PC-3 (cell line): ENCODE measurements at regions not wholly inside any gene's neighbourhood (a gene's known extent, or its start where the extent isn't known, plus 50 kb on each side); places are given as distances from the start of the nearest gene placed in this dataset.

ENCODE experiments used
- ATAC-seq: fragments of 200-7000 bp; cut with Tn5 transposase; 2 replicates; pipeline ENCODE4 v1.9.1; 2020; ENCODE audit warnings: mild to moderate bottlenecking, moderate library complexity
- BruUV-seq: library from RNA; stranded (reverse); fragments of 400-500 nt; replicated peaks from 2 replicates; lab custom pipeline; 2021; lab: Mats Ljungman, UMichigan
- CTCF ChIA-PET: fragments of 300-600 bp; sonication (Branson Sonifier 250); formaldehyde crosslinking; loops from one replicate; lab custom pipeline; 2022; ENCODE audit warnings: antibody characterized with exemption; lab: Charles Lee
- POLR2A ChIA-PET: fragments of 300-600 bp; sonication (Branson Sonifier 250); formaldehyde crosslinking; loops from one replicate; lab custom pipeline; 2022; ENCODE audit warnings: antibody characterized with exemption; ENCODE audit not compliant: unreplicated experiment; lab: Charles Lee
- DNase-seq: peaks from one replicate; pipeline ENCODE4 v3.0.0-alpha.2; 2015
- H2AFZ ChIP-seq: fragments of 300-600 bp; sonication (generic); 2 replicates; pipeline ENCODE4 v1.6.0; 2016; ENCODE audit warnings: antibody characterized with exemption, low read length
- H3F3A ChIP-seq: fragments of 300-600 bp; sonication (generic); one replicate; pipeline ENCODE4 v1.6.0; 2017; ENCODE audit warnings: antibody characterized with exemption, low read length, control low read depth, mild to moderate bottlenecking; ENCODE audit not compliant: unreplicated experiment
- H3K27ac ChIP-seq: fragments of 300-600 bp; sonication (generic); 2 replicates; pipeline ENCODE4 v1.5.1; 2016; ENCODE audit warnings: mild to moderate bottlenecking, low read length
- H3K27me3 ChIP-seq: fragments of 300-600 bp; sonication (generic); 2 replicates; pipeline ENCODE4 v1.6.1; 2016; ENCODE audit warnings: low read length, mixed read lengths
- H3K36me3 ChIP-seq: fragments of 300-600 bp; sonication (generic); 2 replicates; pipeline ENCODE4 v1.6.1; 2016; ENCODE audit warnings: low read depth, mixed run types, low read length, mixed read lengths
- H3K4me1 ChIP-seq: fragments of 300-600 bp; sonication (generic); 2 replicates; pipeline ENCODE4 v1.5.1; 2016; ENCODE audit warnings: low read length; ENCODE audit not compliant: insufficient read depth
- H3K4me2 ChIP-seq: fragments of 300-600 bp; sonication (generic); 2 replicates; pipeline ENCODE4 v1.6.0; 2016; ENCODE audit warnings: low read length
- H3K4me3 ChIP-seq: fragments of 300-600 bp; sonication (generic); 2 replicates; pipeline ENCODE4 v1.5.1; 2016; ENCODE audit warnings: mild to moderate bottlenecking, low read length, mixed read lengths
- H3K79me2 ChIP-seq: fragments of 300-600 bp; sonication (generic); 2 replicates; pipeline ENCODE4 v1.6.1; 2017; ENCODE audit warnings: low read length, mixed read lengths
- H3K9ac ChIP-seq: fragments of 300-600 bp; sonication (generic); 2 replicates; pipeline ENCODE4 v1.6.0; 2016; ENCODE audit warnings: mild to moderate bottlenecking, low read length
- H3K9me2 ChIP-seq: fragments of 300-600 bp; sonication (generic); replicated peaks from 2 replicates; pipeline ENCODE4 v1.6.1; 2016; ENCODE audit warnings: mixed run types, low read length, mixed read lengths
- H3K9me3 ChIP-seq: fragments of 300-600 bp; sonication (generic); 2 replicates; pipeline ENCODE4 v1.6.1; 2016; ENCODE audit warnings: low read length, mixed read lengths
- H4K20me1 ChIP-seq: fragments of 300-600 bp; sonication (generic); 2 replicates; pipeline ENCODE4 v1.6.1; 2016; ENCODE audit warnings: low read length, mixed read lengths
- CTCF ChIP-seq: fragments of 300-600 bp; sonication (generic); conservative IDR thresholded peaks from 2 replicates; pipeline ENCODE4 v1.5.1; 2017; ENCODE audit warnings: antibody characterized with exemption, low read depth, mild to moderate bottlenecking, low read length
- EZH2 ChIP-seq: fragments of 300-600 bp; sonication (generic); IDR thresholded peaks from one replicate; pipeline ENCODE4 v1.6.1; 2017; ENCODE audit warnings: antibody characterized with exemption, mild to moderate bottlenecking, low read length; ENCODE audit not compliant: unreplicated experiment
- EZH2phosphoT487 ChIP-seq: fragments of 300-600 bp; sonication (generic); IDR thresholded peaks from 2 replicates; pipeline ENCODE4 v1.6.1; 2018; ENCODE audit warnings: mild to moderate bottlenecking, antibody characterized with exemption, low read length, borderline replicate concordance
- intact Hi-C: fragments of 100-400 bp; cut with micrococcal nuclease; formaldehyde crosslinking; loops from 2 replicates; pipeline ENCODE4 v1.9.0; 2023

GRCh38 chr11:69878927-69879728 lies 59.9 kb upstream of the FGF3 start:
- no peaks in the 10 kb centered on the region for H3K36me3 ChIP-seq
- no peaks in the 10 kb centered on the region for H3K4me1 ChIP-seq
- no peaks in the 10 kb centered on the region for H3K9me2 ChIP-seq
- no peak for DNase-seq
- TF ChIP-seq CTCF, result no peak
- no peaks in the 10 kb centered on the region for H4K20me1 ChIP-seq
- no peaks in the 10 kb centered on the region for H3K79me2 ChIP-seq
- no peak overlapping the region for H3K9ac ChIP-seq
- no TSS peak for BruUV-seq
- no peaks in the 10 kb centered on the region for H3F3A ChIP-seq
- intact Hi-C loops, result no loop called here
- no peak overlapping the region for H3K4me2 ChIP-seq
- CTCF ChIA-PET, result no interaction called here
- no peaks in the 10 kb centered on the region for H3K9me3 ChIP-seq
- no peak overlapping the region for H2AFZ ChIP-seq
- ATAC-seq, result no peak
- no peak overlapping the region for H3K27ac ChIP-seq
- POLR2A ChIA-PET, result no interaction called here
- H3K27me3 ChIP-seq, result no peaks in the 10 kb centered on the region
- no peak overlapping the region for H3K4me3 ChIP-seq

- CTCF ChIA-PET, result no interaction called here
- no peak overlapping the region for H2AFZ ChIP-seq
- no peaks in the 10 kb centered on the region for H3F3A ChIP-seq
- no peaks in the 10 kb centered on the region for H3K36me3 ChIP-seq
- no peaks in the 10 kb centered on the region for H3K4me1 ChIP-seq
- H3K9me3 ChIP-seq, result no peaks in the 10 kb centered on the region
- no peaks in the 10 kb centered on the region for H3K79me2 ChIP-seq
- ATAC-seq (no peak), DNase-seq (no peak)
- intact Hi-C loops, result no loop called here
- H3K27me3 ChIP-seq, result no peaks in the 10 kb centered on the region
- H3K9ac ChIP-seq, result no peak overlapping the region
- no peak overlapping the region for H3K4me2 ChIP-seq
- no peaks in the 10 kb centered on the region for H3K9me2 ChIP-seq
- POLR2A ChIA-PET, result no interaction called here
- no TSS peak for BruUV-seq
- no peak overlapping the region for H3K27ac ChIP-seq
- H3K4me3 ChIP-seq, result no peak overlapping the region
- TF ChIP-seq CTCF (no peak), EZH2phosphoT487 (no peak), EZH2 (no peak)
- no peaks in the 10 kb centered on the region for H4K20me1 ChIP-seq
Observed at GRCh38 chr11:69879729-69880005, 60.5 kb upstream of the FGF3 start.

GRCh38 chr11:69880041-69880825 lies 61.0 kb upstream of the FGF3 start:
- Histone ChIP-seq H4K20me1 (no peaks in the 10 kb centered on the region), H3K79me2 (no peaks in the 10 kb centered on the region), H3K9me2 (no peaks in the 10 kb centered on the region), H3K27ac (no peak overlapping the region), H3K9ac (no peak overlapping the region), H3K36me3 (no peaks in the 10 kb centered on the region), H3K27me3 (no peaks in the 10 kb centered on the region), H3K4me2 (no peak overlapping the region), H2AFZ (no peak overlapping the region), H3K4me3 (no peak overlapping the region), H3K9me3 (no peaks in the 10 kb centered on the region), H3F3A (no peaks in the 10 kb centered on the region), H3K4me1 (no peaks in the 10 kb centered on the region)
- TF ChIP-seq EZH2phosphoT487, result no peak
- no peak for TF ChIP-seq EZH2
- no peak for TF ChIP-seq CTCF
- no peak for DNase-seq
- no peak for ATAC-seq
- intact Hi-C loops, result no loop called here
- no TSS peak for BruUV-seq
- CTCF ChIA-PET, result no interaction called here
- POLR2A ChIA-PET, result no interaction called here
